Lower leg skin (tissue), 3 donors: ENCODE measurements at regions not wholly inside any gene's neighbourhood (a gene's known extent, or its start where the extent isn't known, plus 50 kb on each side); places are given as distances from the start of the nearest gene placed in this dataset.

Experiments used
- POLR2A ChIP-seq, 2 donors: fragments of 450-650 bp; IDR thresholded peaks; one replicate each; pipeline ENCODE4 v1.6.1; 2016 to 2017; ENCODE audit warnings: antibody characterized with exemption in 2 of 2, mild to moderate bottlenecking in 1 of 2, moderate library complexity in 1 of 2
- TF ChIP-seq, protein P1 (sequence below), 3 donors: fragments of 450-650 bp; IDR thresholded peaks; one replicate each; pipeline ENCODE4 v1.5.1; 2016; ENCODE audit warnings: antibody characterized with exemption in 3 of 3, mild to moderate bottlenecking in 3 of 3, moderate library complexity in 2 of 3

GRCh38 chr1:29504709-29505410 lies 268.5 kb downstream of the PTPRU start:
- TF ChIP-seq, protein P1, sequence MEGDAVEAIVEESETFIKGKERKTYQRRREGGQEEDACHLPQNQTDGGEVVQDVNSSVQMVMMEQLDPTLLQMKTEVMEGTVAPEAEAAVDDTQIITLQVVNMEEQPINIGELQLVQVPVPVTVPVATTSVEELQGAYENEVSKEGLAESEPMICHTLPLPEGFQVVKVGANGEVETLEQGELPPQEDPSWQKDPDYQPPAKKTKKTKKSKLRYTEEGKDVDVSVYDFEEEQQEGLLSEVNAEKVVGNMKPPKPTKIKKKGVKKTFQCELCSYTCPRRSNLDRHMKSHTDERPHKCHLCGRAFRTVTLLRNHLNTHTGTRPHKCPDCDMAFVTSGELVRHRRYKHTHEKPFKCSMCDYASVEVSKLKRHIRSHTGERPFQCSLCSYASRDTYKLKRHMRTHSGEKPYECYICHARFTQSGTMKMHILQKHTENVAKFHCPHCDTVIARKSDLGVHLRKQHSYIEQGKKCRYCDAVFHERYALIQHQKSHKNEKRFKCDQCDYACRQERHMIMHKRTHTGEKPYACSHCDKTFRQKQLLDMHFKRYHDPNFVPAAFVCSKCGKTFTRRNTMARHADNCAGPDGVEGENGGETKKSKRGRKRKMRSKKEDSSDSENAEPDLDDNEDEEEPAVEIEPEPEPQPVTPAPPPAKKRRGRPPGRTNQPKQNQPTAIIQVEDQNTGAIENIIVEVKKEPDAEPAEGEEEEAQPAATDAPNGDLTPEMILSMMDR (IDR thresholded peaks at IDR 0.05): no peak
- no peak for TF ChIP-seq POLR2A (IDR thresholded peaks at IDR 0.05)
